Stomach (tissue), 4 donors: ENCODE measurements at regions not wholly inside any gene's neighbourhood (a gene's known extent, or its start where the extent isn't known, plus 50 kb on each side); places are given as distances from the start of the nearest gene placed in this dataset.

Source experiments
- CTCF ChIP-seq, 7 experiments: fragments of 450-650 bp in 4 of 7; fragments of 200-600 bp in 3 of 7; sonication (generic) in 3 of 7; IDR thresholded peaks; one replicate each; pipeline ENCODE4 v1.5.1; 2016 to 2019; ENCODE audit warnings: antibody characterized with exemption in 7 of 7, control low read depth in 2 of 7, mild to moderate bottlenecking in 1 of 7
- EP300 ChIP-seq: sonication (generic); formaldehyde crosslinking; IDR thresholded peaks from one replicate; pipeline ENCODE4 v1.6.1; 2017; ENCODE audit warnings: antibody characterized with exemption
- POLR2A ChIP-seq, 4 donors: fragments of 450-650 bp; IDR thresholded peaks; one replicate each; pipeline ENCODE4 v1.6.1; 2016; ENCODE audit warnings: antibody characterized with exemption in 4 of 4, control low read depth in 2 of 4, mild to moderate bottlenecking in 1 of 4, moderate library complexity in 1 of 4
- POLR2AphosphoS5 ChIP-seq, 3 donors: sonication (generic); formaldehyde crosslinking; IDR thresholded peaks; one replicate each; pipeline ENCODE4 v1.6.1; 2016; ENCODE audit warnings: antibody characterized with exemption in 3 of 3

DNA sequence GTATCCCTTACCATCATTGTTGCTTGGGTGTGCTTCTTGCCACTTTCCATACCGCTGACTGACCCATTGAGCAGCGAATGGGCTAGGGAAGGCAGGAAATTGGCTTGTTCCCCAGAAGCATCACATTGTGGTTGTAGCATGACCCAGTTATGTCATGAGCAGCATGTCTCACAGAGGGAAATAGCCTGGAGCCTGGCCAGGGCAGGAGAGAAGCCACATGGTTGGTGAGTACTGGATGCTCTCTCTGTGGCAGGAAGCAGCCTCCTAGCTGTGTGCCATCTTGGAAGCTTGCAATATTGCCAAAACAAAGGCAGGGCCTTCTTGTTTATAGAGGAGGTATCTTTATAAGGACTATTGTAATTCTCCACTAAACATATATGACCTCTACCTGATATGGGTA, 482.6 kb downstream of the PIK3C3 start:
- TF ChIP-seq EP300 = no peak
- TF ChIP-seq CTCF (IDR thresholded peaks at IDR 0.05) = no peak
- no peak for TF ChIP-seq POLR2A (IDR thresholded peaks at IDR 0.05)
- TF ChIP-seq POLR2AphosphoS5 (IDR thresholded peaks at IDR 0.05) = no peak
